Spleen (tissue), 11 donors: ENCODE measurements at regions not wholly inside any gene's neighbourhood (a gene's known extent, or its start where the extent isn't known, plus 50 kb on each side); places are given as distances from the start of the nearest gene placed in this dataset.

Source experiments
- DNase-seq: peaks from one replicate; pipeline ENCODE4 v3.0.0-alpha.2; 2020
- H3K27ac ChIP-seq, 8 donors: fragments of 200-600 bp; sonication (generic) in 7 of 8; 1 replicate in 4 of 8; 2 replicates in 4 of 8; pipeline versions ENCODE4 v1.5.0 to v1.8.0; 2016 to 2021; ENCODE audit warnings: inconsistent platforms in 4 of 8, mild to moderate bottlenecking in 4 of 8, moderate library complexity in 1 of 8
- H3K27me3 ChIP-seq, 7 donors: fragments of 200-600 bp; sonication (generic) in 6 of 7; replicated peaks in 1 of 7; 1 replicate in 4 of 7; 2 replicates in 3 of 7; pipeline versions ENCODE4 v1.5.0 to v1.8.0; 2016 to 2021; ENCODE audit warnings: inconsistent platforms in 3 of 7, mild to moderate bottlenecking in 1 of 7
- H3K36me3 ChIP-seq, 6 donors: fragments of 200-600 bp; sonication (generic) in 5 of 6; 1 replicate in 4 of 6; 2 replicates in 2 of 6; pipeline versions ENCODE4 v1.5.0 to v1.8.0; 2016 to 2021; ENCODE audit warnings: inconsistent platforms in 2 of 6
- H3K4me1 ChIP-seq, 6 donors: fragments of 200-600 bp; sonication (generic) in 5 of 6; 1 replicate in 3 of 6; 2 replicates in 3 of 6; pipeline versions ENCODE4 v1.5.0 to v1.8.0; 2016 to 2021; ENCODE audit warnings: inconsistent platforms in 3 of 6
- H3K4me3 ChIP-seq, 8 donors: fragments of 200-600 bp; sonication (generic) in 7 of 8; 1 replicate in 4 of 8; 2 replicates in 4 of 8; pipeline versions ENCODE4 v1.5.0 to v1.8.0; 2016 to 2021; ENCODE audit warnings: inconsistent platforms in 4 of 8, mild to moderate bottlenecking in 4 of 8, moderate library complexity in 2 of 8
- H3K9me3 ChIP-seq, 8 donors: fragments of 200-600 bp; sonication (generic) in 7 of 8; 1 replicate in 4 of 8; 2 replicates in 4 of 8; pipeline versions ENCODE4 v1.5.0 to v1.8.0; 2016 to 2021; ENCODE audit warnings: inconsistent platforms in 4 of 8
- CTCF ChIP-seq, 11 experiments: fragments of 200-600 bp in 7 of 11; fragments of 450-650 bp in 4 of 11; sonication (generic) in 4 of 11; IDR thresholded peaks in 8 of 11; conservative IDR thresholded peaks in 3 of 11; 1 replicate in 7 of 11; 2 replicates in 4 of 11; pipeline versions ENCODE4 v1.4.0 to v1.8.0; 2016 to 2021; ENCODE audit warnings: antibody characterized with exemption in 11 of 11, inconsistent platforms in 4 of 11, mild to moderate bottlenecking in 1 of 11
- POLR2A ChIP-seq, 3 donors: fragments of 450-650 bp; IDR thresholded peaks; one replicate each; pipeline ENCODE4 v1.5.1; 2017; ENCODE audit warnings: antibody characterized with exemption in 3 of 3, mild to moderate bottlenecking in 1 of 3
- POLR2AphosphoS5 ChIP-seq, 3 donors: sonication (generic); formaldehyde crosslinking; IDR thresholded peaks; one replicate each; pipeline ENCODE4 v1.5.1; 2017; ENCODE audit warnings: antibody characterized with exemption in 3 of 3
- WGBS, 5 donors: extraction: QIAGEN DNeasy Blood & Tissue Kit in 3 of 5; methylation state at CpG; one replicate each; pipeline versions ENCODE4 v1.1.5 to v1.1.7; 2013 to 2018; 5-methylcytosine and 5-hydroxymethylcytosine counted together
- intact Hi-C: fragments of 100-400 bp; cut with DNase I; formaldehyde crosslinking; loops from one replicate; pipeline ENCODE4 v1.15.0; 2023; ENCODE audit warnings: low total_unique reads
- donor health status: healthy with polysubstance abuse.
- donor health status: DM: no; HTN: no; CAD: no; lungs with moderate emphysema.
- donor health status: DM: no; HTN: no; CAD: no.
- donor health status: Bipolar disorder and iron deficiency.
- donor health status: healthy.
- donor health status: DM: no; HTN: no; CAD: no.
- donor health status: DM: yes; HTN: yes; CAD: no.

- TF ChIP-seq CTCF (IDR thresholded peaks at IDR 0.05 in 8 of 11, conservative IDR thresholded peaks at IDR 0.05 in 3 of 11) (no peak), POLR2AphosphoS5 (IDR thresholded peaks at IDR 0.05) (no peak), POLR2A (IDR thresholded peaks at IDR 0.05) (no peak)
- 20 to 35% (median 23%) methylated on average over 4 of the region's 4 CpGs for WGBS, 5 donors
- intact Hi-C loops: no loop called here
- H3K36me3 ChIP-seq: no peaks in the 10 kb centered on the region
- DNase-seq: no peak
- H3K4me1 ChIP-seq: no peaks in the 10 kb centered on the region
- no peak overlapping the region for H3K27ac ChIP-seq
- no peaks in the 10 kb centered on the region for H3K9me3 ChIP-seq
- no peak overlapping the region for H3K4me3 ChIP-seq
- H3K27me3 ChIP-seq: no peaks in the 10 kb centered on the region
Measured at GRCh38 chr14:79992407-79993198, 218.7 kb downstream of the DIO2 start.

- 78 to 90% (median 84%) methylated on average over 3 of the region's 3 CpGs for WGBS, 5 donors
- H3K9me3 ChIP-seq: no peaks in the 10 kb centered on the region
- H3K27me3 ChIP-seq: no peaks in the 10 kb centered on the region
- no peaks in the 10 kb centered on the region for H3K4me1 ChIP-seq
- no peak overlapping the region for H3K4me3 ChIP-seq
- intact Hi-C loops: no loop called here
- no peak for DNase-seq
- H3K36me3 ChIP-seq: no peaks in the 10 kb centered on the region
- TF ChIP-seq POLR2A (IDR thresholded peaks at IDR 0.05) (no peak), CTCF (IDR thresholded peaks at IDR 0.05 in 8 of 11, conservative IDR thresholded peaks at IDR 0.05 in 3 of 11) (no peak), POLR2AphosphoS5 (IDR thresholded peaks at IDR 0.05) (no peak)
- H3K27ac ChIP-seq: no peak overlapping the region
Measured at GRCh38 chr14:79991866-79992265, 219.4 kb downstream of the DIO2 start.

- no peaks in the 10 kb centered on the region for H3K27me3 ChIP-seq
- H3K4me1 ChIP-seq: no peaks in the 10 kb centered on the region
- peaks cover 0 to 11% (median 0%) of the 10 kb centered on the region in 8 donors for H3K9me3 ChIP-seq
- 74 to 86% (median 81%) methylated on average over 2 of the region's 2 CpGs for WGBS, 5 donors
- H3K36me3 ChIP-seq: no peaks in the 10 kb centered on the region
- TF ChIP-seq CTCF (IDR thresholded peaks at IDR 0.05 in 8 of 11, conservative IDR thresholded peaks at IDR 0.05 in 3 of 11): no peak
- TF ChIP-seq POLR2AphosphoS5 (IDR thresholded peaks at IDR 0.05): no peak
- TF ChIP-seq POLR2A (IDR thresholded peaks at IDR 0.05): no peak
- H3K4me3 ChIP-seq: no peak overlapping the region
- intact Hi-C loops: no loop called here
- H3K27ac ChIP-seq: no peak overlapping the region
- DNase-seq: no peak
Measured at GRCh38 chr14:79989990-79990389, 221.3 kb downstream of the DIO2 start.

GRCh38 chr14:79986251-79986650, 225.1 kb downstream of the DIO2 start:
- H3K36me3 ChIP-seq: no peaks in the 10 kb centered on the region
- 38 to 78% (median 72%) methylated on average over 1 of the region's 1 CpG for WGBS, 5 donors
- peaks cover 0 to 11% (median 0%) of the 10 kb centered on the region in 8 donors for H3K9me3 ChIP-seq
- intact Hi-C loops: no loop called here
- no peak overlapping the region for H3K27ac ChIP-seq
- H3K27me3 ChIP-seq: no peaks in the 10 kb centered on the region
- no peak for TF ChIP-seq CTCF (IDR thresholded peaks at IDR 0.05 in 8 of 11, conservative IDR thresholded peaks at IDR 0.05 in 3 of 11)
- TF ChIP-seq POLR2AphosphoS5 (IDR thresholded peaks at IDR 0.05): no peak
- no peak for TF ChIP-seq POLR2A (IDR thresholded peaks at IDR 0.05)
- no peak for DNase-seq
- H3K4me1 ChIP-seq: no peaks in the 10 kb centered on the region
- H3K4me3 ChIP-seq: no peak overlapping the region
